SK-N-SH treated with all-trans-retinoic acid at 6 μM for 48 hours (cell line): ENCODE measurements at regions not wholly inside any gene's neighbourhood (a gene's known extent, or its start where the extent isn't known, plus 50 kb on each side); places are given as distances from the start of the nearest gene placed in this dataset.

Experiments used
- ARNTL ChIP-seq: fragments of 450-650 bp; formaldehyde crosslinking; IDR thresholded peaks from 2 replicates; pipeline ENCODE4 v1.5.0; 2020; ENCODE audit warnings: low read depth, mild to moderate bottlenecking, moderate library complexity, borderline replicate concordance
- POU6F1 ChIP-seq: fragments of 250-450 bp; sonication (Bioruptor Pico); IDR thresholded peaks from 2 replicates; pipeline ENCODE4 v1.8.0; 2021; ENCODE audit warnings: low read depth, mild to moderate bottlenecking, moderate library complexity, borderline replicate concordance
- TCF4 ChIP-seq: fragments of 250-450 bp; sonication (Bioruptor Pico); IDR thresholded peaks from 2 replicates; pipeline ENCODE4 v1.8.0; 2021; ENCODE audit warnings: mild to moderate bottlenecking, moderate library complexity, borderline replicate concordance
- ZFP3 ChIP-seq: fragments of 250-450 bp; sonication (Bioruptor Pico); IDR thresholded peaks from 2 replicates; pipeline ENCODE4 v1.5.0; 2020; ENCODE audit warnings: mild to moderate bottlenecking, moderate library complexity
- ZNF8 ChIP-seq: fragments of 450-650 bp; formaldehyde crosslinking; IDR thresholded peaks from 2 replicates; pipeline ENCODE4 v1.5.0; 2020; ENCODE audit warnings: mild to moderate bottlenecking, moderate library complexity

GRCh38 chr2:65654496-65654895 is 222.1 kb upstream of the SPRED2 start:
- no peak for TF ChIP-seq ZNF8 (CRISPR knock-in tag)
- TF ChIP-seq ARNTL (CRISPR knock-in tag), result no peak
- TF ChIP-seq ZFP3 (CRISPR knock-in tag), result no peak
- no peak for TF ChIP-seq TCF4
- TF ChIP-seq POU6F1 (CRISPR knock-in tag), result no peak
